ENCODE measurements at regions not wholly inside any gene's neighbourhood (a gene's known extent, or its start where the extent isn't known, plus 50 kb on each side); places are given as distances from the start of the nearest gene placed in this dataset.
"Not testable (repeated sequence)": the region's sequence is repeated elsewhere in the genome, so short reads cannot be mapped to it uniquely, and the experiment has no call there.

- DNase-seq, result not testable (repeated sequence)
These were observed 1288.5 kb downstream of the RPIA start for GRCh38 chr2:89979826-89980537.

GRCh38 chr2:89982246-89982645 is 1290.8 kb downstream of the RPIA start:
- not testable (repeated sequence) for DNase-seq

- not testable (repeated sequence) for DNase-seq
These were observed 1294.2 kb downstream of the RPIA start for GRCh38 chr2:89985650-89986049.

GRCh38 chr2:89986532-89986931 is 1295.1 kb downstream of the RPIA start:
- DNase-seq, result not testable (repeated sequence)

GRCh38 chr2:89996779-89997178 is 1305.3 kb downstream of the RPIA start:
- not testable (repeated sequence) for DNase-seq

- DNase-seq, result not testable (repeated sequence)
These were observed 1313.1 kb downstream of the RPIA start for GRCh38 chr2:90004553-90004952.

GRCh38 chr2:90010442-90011100 is 1319.1 kb downstream of the RPIA start:
- not testable (repeated sequence) for DNase-seq

GRCh38 chr2:90011101-90011443 is 1319.6 kb downstream of the RPIA start:
- DNase-seq, result not testable (repeated sequence)

- not testable (repeated sequence) for DNase-seq
These were observed 1328.4 kb downstream of the RPIA start for GRCh38 chr2:90019908-90020307.

- DNase-seq, result not testable (repeated sequence)
These were observed 1329.8 kb downstream of the RPIA start for GRCh38 chr2:90021234-90021633.

- not testable (repeated sequence) for DNase-seq
These were observed 1335.8 kb downstream of the RPIA start for GRCh38 chr2:90027231-90027643.

GRCh38 chr2:90028381-90029079 is 1337.1 kb downstream of the RPIA start:
- not testable (repeated sequence) for DNase-seq

GRCh38 chr2:90029080-90029428 is 1337.6 kb downstream of the RPIA start:
- not testable (repeated sequence) for DNase-seq

GRCh38 chr2:90032269-90032668 is 1340.8 kb downstream of the RPIA start:
- not testable (repeated sequence) for DNase-seq

GRCh38 chr2:90036335-90036734 is 1344.9 kb downstream of the RPIA start:
- peak in 1 of 2 experiments; percentile 11 for DNase-seq

GRCh38 chr2:90039093-90039492 is 1347.6 kb downstream of the RPIA start:
- DNase-seq, result not testable (repeated sequence)

GRCh38 chr2:90047776-90048175 is 1356.3 kb downstream of the RPIA start:
- DNase-seq, result not testable (repeated sequence)

GRCh38 chr2:90052113-90052631 is 1360.7 kb downstream of the RPIA start:
- not testable (repeated sequence) for DNase-seq

- DNase-seq, result peak in 1 of 2 experiments; percentile 18
These were observed 1377.9 kb downstream of the RPIA start for GRCh38 chr2:90069290-90069894.

- DNase-seq, result no peak
These were observed 1384.8 kb downstream of the RPIA start for GRCh38 chr2:90076311-90076710.

GRCh38 chr2:90077948-90078347 is 1386.5 kb downstream of the RPIA start:
- DNase-seq, result no peak

- DNase-seq, result no peak
These were observed 1387.9 kb downstream of the RPIA start for GRCh38 chr2:90079374-90079773.

GRCh38 chr2:90087792-90088191 is 1396.3 kb downstream of the RPIA start:
- not testable (repeated sequence) for DNase-seq
